GM12875 (cell line): ENCODE measurements at regions not wholly inside any gene's neighbourhood (a gene's known extent, or its start where the extent isn't known, plus 50 kb on each side); places are given as distances from the start of the nearest gene placed in this dataset.

ENCODE experiments used
- H3K4me3 ChIP-seq: one replicate; pipeline ENCODE4 v1.5.1; 2011; ENCODE audit warnings: low read depth, low read length, control low read depth
- CTCF ChIP-seq: IDR thresholded peaks from 2 replicates; pipeline ENCODE4 v1.5.1; 2011; ENCODE audit warnings: low read depth, mild to moderate bottlenecking, control low read depth, inconsistent platforms, low read length, moderate library complexity, borderline replicate concordance; ENCODE audit not compliant: insufficient read depth

DNA sequence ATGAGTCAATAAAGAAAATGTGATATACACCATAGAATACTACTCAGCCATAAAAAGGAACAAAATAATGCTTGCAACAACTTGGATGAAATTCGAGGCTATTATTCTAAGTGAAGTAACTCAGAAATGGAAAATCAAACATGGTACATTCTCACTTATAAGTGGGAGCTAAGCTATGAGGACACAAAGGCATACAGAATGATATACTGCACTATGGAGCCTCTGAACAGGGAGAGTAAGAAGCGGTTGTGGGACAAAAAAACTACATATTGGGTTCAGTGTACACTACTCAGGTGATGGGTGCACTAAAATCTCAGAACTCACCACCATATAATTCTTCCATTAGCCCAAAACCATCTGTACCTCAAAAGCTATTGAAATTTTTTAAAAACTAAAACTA lies 68.8 kb upstream of the AKAP13 start:
- no peak for TF ChIP-seq CTCF
- H3K4me3 ChIP-seq: no peak overlapping the region

DNA sequence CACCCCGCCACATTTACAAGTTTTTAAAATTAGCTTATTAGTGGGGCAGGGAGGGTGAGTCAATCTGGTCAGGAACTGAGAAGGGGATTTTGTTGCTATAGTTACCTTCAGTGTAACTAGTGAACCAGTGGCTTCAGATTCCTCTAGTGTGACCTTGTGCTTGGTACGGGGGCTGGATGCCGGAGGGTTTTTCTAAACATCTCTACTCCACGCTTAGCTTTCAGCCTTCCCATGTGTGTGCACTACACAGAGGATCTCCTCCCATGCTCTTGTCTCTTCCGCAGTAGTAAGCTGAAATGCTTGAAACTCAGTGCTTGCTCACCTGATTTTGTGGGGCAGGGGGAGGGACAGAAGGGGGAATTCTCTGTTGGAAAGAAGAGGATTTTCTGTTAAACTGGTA lies 67.9 kb upstream of the AKAP13 start:
- no peak for TF ChIP-seq CTCF
- H3K4me3 ChIP-seq: no peak overlapping the region

GRCh38 chr15:85312929-85313331 lies 67.5 kb upstream of the AKAP13 start:
- H3K4me3 ChIP-seq: no peak overlapping the region
- no peak for TF ChIP-seq CTCF

DNA sequence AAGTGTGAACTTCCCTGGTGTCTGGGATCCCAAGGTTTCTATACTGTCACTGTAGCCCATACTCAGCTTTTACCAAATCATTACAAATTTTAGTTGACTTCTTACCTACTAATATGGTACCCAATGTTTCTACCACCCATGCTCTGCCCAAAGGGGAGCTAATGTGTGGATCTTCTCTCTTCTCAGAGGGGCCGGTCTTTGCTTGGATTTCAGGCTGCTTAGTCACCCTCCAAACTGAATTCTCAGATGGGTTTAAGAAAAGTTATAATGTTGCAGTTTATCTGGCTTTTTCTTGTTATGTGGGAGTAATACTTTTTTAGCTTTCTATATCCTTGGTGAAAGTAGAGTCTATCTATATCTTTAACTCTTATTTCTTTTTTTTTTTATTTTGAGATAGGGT lies 67.1 kb upstream of the AKAP13 start:
- no peak for TF ChIP-seq CTCF
- no peak overlapping the region for H3K4me3 ChIP-seq

DNA sequence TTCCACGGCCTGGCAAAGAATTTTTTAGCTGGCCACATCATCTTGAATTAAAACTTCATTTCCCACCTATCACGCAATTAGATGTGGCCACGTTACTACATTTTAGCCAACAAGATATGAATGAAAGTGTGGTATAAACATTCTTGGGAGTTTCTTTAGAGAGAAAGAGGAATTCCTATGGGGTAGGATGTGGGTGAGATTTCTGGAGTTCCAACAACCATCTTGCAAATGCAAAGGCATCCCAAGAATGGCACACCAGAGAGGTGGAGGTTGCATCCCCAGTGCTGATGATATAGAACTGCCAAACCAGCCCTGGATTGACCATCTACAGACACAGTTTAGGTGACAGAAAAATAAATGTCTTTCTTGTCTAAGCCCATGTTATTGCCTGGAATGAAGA lies 66.3 kb upstream of the AKAP13 start:
- H3K4me3 ChIP-seq: no peak overlapping the region
- TF ChIP-seq CTCF: no peak

DNA sequence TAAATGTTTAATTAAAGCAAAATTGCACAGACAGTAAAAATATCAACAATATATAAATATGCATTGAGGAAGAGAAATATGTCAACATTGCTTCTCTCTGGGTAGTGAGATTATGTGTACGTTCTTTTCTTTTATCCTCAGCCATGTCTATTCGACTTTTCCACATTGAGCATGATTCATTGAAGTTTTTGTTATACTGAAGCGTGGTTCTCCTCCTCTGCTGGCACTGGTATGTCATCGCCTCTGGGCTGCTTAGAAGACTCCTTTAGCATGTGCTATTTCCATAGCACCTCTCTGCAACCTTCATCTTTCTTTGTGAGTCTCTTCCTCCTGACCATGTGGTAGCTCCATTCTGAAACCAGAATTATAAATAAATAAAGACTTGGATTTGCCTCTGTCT lies 65.8 kb upstream of the AKAP13 start:
- no peak for TF ChIP-seq CTCF
- H3K4me3 ChIP-seq: no peak overlapping the region

- H3K4me3 ChIP-seq: no peak overlapping the region
- no peak for TF ChIP-seq CTCF
These were observed 64.0 kb upstream of the AKAP13 start for GRCh38 chr15:85316244-85316934.
